A549 (cell line): ENCODE measurements at regions not wholly inside any gene's neighbourhood (a gene's known extent, or its start where the extent isn't known, plus 50 kb on each side); places are given as distances from the start of the nearest gene placed in this dataset.

Experiments
- CHD4 ChIP-seq: fragments of 200-600 bp; sonication (generic); IDR thresholded peaks from 2 replicates; pipeline ENCODE4 v1.6.1; 2016; ENCODE audit warnings: antibody characterized with exemption, mild to moderate bottlenecking, borderline replicate concordance
- KDM1A ChIP-seq: fragments of 200-600 bp; sonication (generic); IDR thresholded peaks from 2 replicates; pipeline ENCODE4 v1.6.1; 2016; ENCODE audit warnings: low read depth, mild to moderate bottlenecking
- MAX ChIP-seq: IDR thresholded peaks from 2 replicates; pipeline ENCODE4 v1.6.1; 2012
- POLR2A ChIP-seq: IDR thresholded peaks from 2 replicates; pipeline ENCODE4 v1.6.1; 2012; ENCODE audit warnings: mild to moderate bottlenecking, low read length
- RARB ChIP-seq: fragments of 250-450 bp; sonication (Bioruptor Pico); IDR thresholded peaks from 2 replicates; pipeline ENCODE4 v1.8.0; 2021; ENCODE audit warnings: mild to moderate bottlenecking, moderate library complexity
- ZSCAN20 ChIP-seq: fragments of 250-450 bp; sonication (Bioruptor Pico); IDR thresholded peaks from 2 replicates; pipeline ENCODE4 v1.8.0; 2022; ENCODE audit warnings: mild to moderate bottlenecking, moderate library complexity
- TF ChIP-seq, protein P1 (sequence below): fragments of >200 bp; sonication (Bioruptor Twin); formaldehyde crosslinking; IDR thresholded peaks from 3 replicates; pipeline ENCODE4 v1.5.1; 2016
- TF ChIP-seq, protein P2 (sequence below): IDR thresholded peaks from 2 replicates; pipeline ENCODE4 v1.6.1; 2012; ENCODE audit warnings: low read depth, borderline replicate concordance
- TF ChIP-seq, protein P3 (sequence below): fragments of 250-450 bp; sonication (Bioruptor Pico); IDR thresholded peaks from 2 replicates; pipeline ENCODE4 v1.5.0; 2021; ENCODE audit warnings: mild to moderate bottlenecking, moderate library complexity, borderline replicate concordance

- TF ChIP-seq, protein P1, sequence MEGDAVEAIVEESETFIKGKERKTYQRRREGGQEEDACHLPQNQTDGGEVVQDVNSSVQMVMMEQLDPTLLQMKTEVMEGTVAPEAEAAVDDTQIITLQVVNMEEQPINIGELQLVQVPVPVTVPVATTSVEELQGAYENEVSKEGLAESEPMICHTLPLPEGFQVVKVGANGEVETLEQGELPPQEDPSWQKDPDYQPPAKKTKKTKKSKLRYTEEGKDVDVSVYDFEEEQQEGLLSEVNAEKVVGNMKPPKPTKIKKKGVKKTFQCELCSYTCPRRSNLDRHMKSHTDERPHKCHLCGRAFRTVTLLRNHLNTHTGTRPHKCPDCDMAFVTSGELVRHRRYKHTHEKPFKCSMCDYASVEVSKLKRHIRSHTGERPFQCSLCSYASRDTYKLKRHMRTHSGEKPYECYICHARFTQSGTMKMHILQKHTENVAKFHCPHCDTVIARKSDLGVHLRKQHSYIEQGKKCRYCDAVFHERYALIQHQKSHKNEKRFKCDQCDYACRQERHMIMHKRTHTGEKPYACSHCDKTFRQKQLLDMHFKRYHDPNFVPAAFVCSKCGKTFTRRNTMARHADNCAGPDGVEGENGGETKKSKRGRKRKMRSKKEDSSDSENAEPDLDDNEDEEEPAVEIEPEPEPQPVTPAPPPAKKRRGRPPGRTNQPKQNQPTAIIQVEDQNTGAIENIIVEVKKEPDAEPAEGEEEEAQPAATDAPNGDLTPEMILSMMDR, result no peak
- no peak for TF ChIP-seq MAX
- TF ChIP-seq POLR2A, result no peak
- TF ChIP-seq ZSCAN20 (CRISPR knock-in tag), result no peak
- TF ChIP-seq RARB (CRISPR knock-in tag), result no peak
- TF ChIP-seq, protein P2, sequence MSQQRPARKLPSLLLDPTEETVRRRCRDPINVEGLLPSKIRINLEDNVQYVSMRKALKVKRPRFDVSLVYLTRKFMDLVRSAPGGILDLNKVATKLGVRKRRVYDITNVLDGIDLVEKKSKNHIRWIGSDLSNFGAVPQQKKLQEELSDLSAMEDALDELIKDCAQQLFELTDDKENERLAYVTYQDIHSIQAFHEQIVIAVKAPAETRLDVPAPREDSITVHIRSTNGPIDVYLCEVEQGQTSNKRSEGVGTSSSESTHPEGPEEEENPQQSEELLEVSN, result no peak
- TF ChIP-seq KDM1A, result no peak
- TF ChIP-seq, protein P3, sequence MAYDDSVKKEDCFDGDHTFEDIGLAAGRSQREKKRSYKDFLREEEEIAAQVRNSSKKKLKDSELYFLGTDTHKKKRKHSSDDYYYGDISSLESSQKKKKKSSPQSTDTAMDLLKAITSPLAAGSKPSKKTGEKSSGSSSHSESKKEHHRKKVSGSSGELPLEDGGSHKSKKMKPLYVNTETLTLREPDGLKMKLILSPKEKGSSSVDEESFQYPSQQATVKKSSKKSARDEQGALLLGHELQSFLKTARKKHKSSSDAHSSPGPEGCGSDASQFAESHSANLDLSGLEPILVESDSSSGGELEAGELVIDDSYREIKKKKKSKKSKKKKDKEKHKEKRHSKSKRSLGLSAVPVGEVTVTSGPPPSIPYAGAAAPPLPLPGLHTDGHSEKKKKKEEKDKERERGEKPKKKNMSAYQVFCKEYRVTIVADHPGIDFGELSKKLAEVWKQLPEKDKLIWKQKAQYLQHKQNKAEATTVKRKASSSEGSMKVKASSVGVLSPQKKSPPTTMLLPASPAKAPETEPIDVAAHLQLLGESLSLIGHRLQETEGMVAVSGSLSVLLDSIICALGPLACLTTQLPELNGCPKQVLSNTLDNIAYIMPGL (CRISPR knock-in tag), result no peak
- no peak for TF ChIP-seq CHD4
Measured at GRCh38 chr11:70498976-70499801, 100.9 kb downstream of the CTTN start.
